ENCODE measurements at regions not wholly inside any gene's neighbourhood (a gene's known extent, or its start where the extent isn't known, plus 50 kb on each side); places are given as distances from the start of the nearest gene placed in this dataset.
"Not testable (repeated sequence)": the region's sequence is repeated elsewhere in the genome, so short reads cannot be mapped to it uniquely, and the experiment has no call there.

GRCh38 chrX:98956014-98956413 is 1454.1 kb downstream of the PCDH19 start:
- Mint-ChIP-seq H3K27ac (ENCODE audit: unreplicated experiment) (no peak overlapping the region), H3K27me3 (ENCODE audit: unreplicated experiment) (no peaks in the 10 kb centered on the region), H3K36me3 (ENCODE audit: unreplicated experiment) (no peaks in the 10 kb centered on the region), H3K9me3 (ENCODE audit: unreplicated experiment) (no peaks in the 10 kb centered on the region), H3K4me1 (ENCODE audit: low read depth, unreplicated experiment) (no peaks in the 10 kb centered on the region), H3K4me3 (ENCODE audit: unreplicated experiment) (no peak overlapping the region)
- DNase-seq = no peak
- no peak for TF ChIP-seq CTCF (IDR thresholded peaks at IDR 0.05; ENCODE audit: partially characterized antibody, unreplicated experiment)

- Mint-ChIP-seq H3K36me3 (ENCODE audit: unreplicated experiment) (no peaks in the 10 kb centered on the region), H3K27me3 (ENCODE audit: unreplicated experiment) (no peaks in the 10 kb centered on the region), H3K4me3 (ENCODE audit: unreplicated experiment) (no peak overlapping the region), H3K27ac (ENCODE audit: unreplicated experiment) (no peak overlapping the region), H3K4me1 (ENCODE audit: low read depth, unreplicated experiment) (no peaks in the 10 kb centered on the region), H3K9me3 (ENCODE audit: unreplicated experiment) (no peaks in the 10 kb centered on the region)
- no peak for DNase-seq
- no peak for TF ChIP-seq CTCF (IDR thresholded peaks at IDR 0.05; ENCODE audit: partially characterized antibody, unreplicated experiment)
These were observed 1470.6 kb downstream of the PCDH19 start for GRCh38 chrX:98939456-98939855.

- Mint-ChIP-seq H3K36me3 (ENCODE audit: unreplicated experiment) (no peaks in the 10 kb centered on the region), H3K27ac (ENCODE audit: unreplicated experiment) (no peak overlapping the region), H3K4me1 (ENCODE audit: low read depth, unreplicated experiment) (no peaks in the 10 kb centered on the region), H3K27me3 (ENCODE audit: unreplicated experiment) (no peaks in the 10 kb centered on the region), H3K4me3 (ENCODE audit: unreplicated experiment) (no peak overlapping the region), H3K9me3 (ENCODE audit: unreplicated experiment) (peaks cover 2% of the 10 kb centered on the region)
- DNase-seq = no peak
- TF ChIP-seq CTCF (IDR thresholded peaks at IDR 0.05; ENCODE audit: partially characterized antibody, unreplicated experiment) = no peak
These were observed 1478.9 kb downstream of the PCDH19 start for GRCh38 chrX:98931216-98931615.

- DNase-seq = no peak
- H3K4me1 Mint-ChIP-seq (ENCODE audit: low read depth, unreplicated experiment) = no peaks in the 10 kb centered on the region
These were observed 1485.6 kb downstream of the PCDH19 start for GRCh38 chrX:98924511-98924910.

GRCh38 chrX:98897191-98897590 is 1512.9 kb downstream of the PCDH19 start:
- DNase-seq = no peak
- H3K27me3 Mint-ChIP-seq (ENCODE audit: unreplicated experiment) = no peaks in the 10 kb centered on the region
- no peak for TF ChIP-seq CTCF (IDR thresholded peaks at IDR 0.05; ENCODE audit: partially characterized antibody, unreplicated experiment)
- H3K27ac Mint-ChIP-seq (ENCODE audit: unreplicated experiment) = no peak overlapping the region
- no peak overlapping the region for H3K4me3 Mint-ChIP-seq (ENCODE audit: unreplicated experiment)
- H3K36me3 Mint-ChIP-seq (ENCODE audit: unreplicated experiment) = no peaks in the 10 kb centered on the region
- H3K9me3 Mint-ChIP-seq (ENCODE audit: unreplicated experiment) = no peaks in the 10 kb centered on the region
- no peaks in the 10 kb centered on the region for H3K4me1 Mint-ChIP-seq (ENCODE audit: low read depth, unreplicated experiment)

More at GRCh38 chrX:98924511-98924910, 1485.6 kb downstream of the PCDH19 start:
- Mint-ChIP-seq H3K4me3 (ENCODE audit: unreplicated experiment) (no peak overlapping the region), H3K36me3 (ENCODE audit: unreplicated experiment) (no peaks in the 10 kb centered on the region), H3K27ac (ENCODE audit: unreplicated experiment) (peak overlapping the region; percentile 28), H3K9me3 (ENCODE audit: unreplicated experiment) (peaks cover 4% of the 10 kb centered on the region), H3K27me3 (ENCODE audit: unreplicated experiment) (no peaks in the 10 kb centered on the region)
- TF ChIP-seq CTCF (IDR thresholded peaks at IDR 0.05; ENCODE audit: partially characterized antibody, unreplicated experiment) = no peak

GRCh38 chrX:98850639-98851038 is 1559.4 kb downstream of the PCDH19 start:
- H3K36me3 Mint-ChIP-seq (ENCODE audit: unreplicated experiment); H3K9me3 Mint-ChIP-seq (ENCODE audit: unreplicated experiment); H3K27me3 Mint-ChIP-seq (ENCODE audit: unreplicated experiment); H3K4me1 Mint-ChIP-seq (ENCODE audit: low read depth, unreplicated experiment); H3K4me3 Mint-ChIP-seq (ENCODE audit: unreplicated experiment); H3K27ac Mint-ChIP-seq (ENCODE audit: unreplicated experiment): not testable (repeated sequence)
- peak; percentile 14 for DNase-seq
